K562 (cell line): ENCODE measurements at regions not wholly inside any gene's neighbourhood (a gene's known extent, or its start where the extent isn't known, plus 50 kb on each side); places are given as distances from the start of the nearest gene placed in this dataset.

ENCODE experiments used
- FOXP1 ChIP-seq: sonication (generic); formaldehyde crosslinking; IDR thresholded peaks from 2 replicates; pipeline ENCODE4 v1.8.0; 2022; ENCODE audit warnings: mild to moderate bottlenecking, missing genetic modification reagents
- ZNF311 ChIP-seq: fragments of 250-450 bp; sonication (Bioruptor Pico); IDR thresholded peaks from 2 replicates; pipeline ENCODE4 v1.4.0; 2020; ENCODE audit warnings: mild to moderate bottlenecking, moderate library complexity
- TF ChIP-seq, protein P1 (sequence below), 3 experiments: IDR thresholded peaks in 2 of 3; conservative IDR thresholded peaks in 1 of 3; 2 replicates each; pipeline ENCODE4 v1.5.1; 2011 to 2012; ENCODE audit warnings: low read length in 3 of 3, mild to moderate bottlenecking in 3 of 3, control low read depth in 2 of 3, improper control_type of control experiment in 1 of 3, inconsistent platforms in 1 of 3, low read depth in 1 of 3, mixed read lengths in 1 of 3, moderate library complexity in 1 of 3; ENCODE audit not compliant: insufficient read depth in 2 of 3

DNA sequence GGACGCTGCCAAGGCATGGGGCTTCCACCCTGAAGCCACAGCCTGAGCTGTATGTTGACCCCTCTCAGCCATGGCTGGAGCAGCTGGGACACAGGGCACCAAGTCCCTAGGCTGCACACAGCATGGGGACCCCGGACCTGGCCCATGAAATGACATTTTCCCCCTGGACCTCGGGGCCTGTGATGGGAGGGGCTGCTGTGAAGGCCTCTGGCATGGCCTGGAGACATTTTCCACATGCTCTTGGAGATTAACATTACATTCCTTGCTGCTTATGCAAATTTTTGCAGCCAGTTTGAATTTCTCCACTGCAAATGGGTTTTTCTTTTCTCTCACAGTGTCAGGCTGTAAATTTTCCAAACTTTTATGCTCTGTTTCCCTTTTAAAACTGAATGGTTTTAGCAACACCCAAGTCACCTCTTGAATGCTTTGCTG lies 463.6 kb downstream of the ZWINT start:
- TF ChIP-seq, protein P1, sequence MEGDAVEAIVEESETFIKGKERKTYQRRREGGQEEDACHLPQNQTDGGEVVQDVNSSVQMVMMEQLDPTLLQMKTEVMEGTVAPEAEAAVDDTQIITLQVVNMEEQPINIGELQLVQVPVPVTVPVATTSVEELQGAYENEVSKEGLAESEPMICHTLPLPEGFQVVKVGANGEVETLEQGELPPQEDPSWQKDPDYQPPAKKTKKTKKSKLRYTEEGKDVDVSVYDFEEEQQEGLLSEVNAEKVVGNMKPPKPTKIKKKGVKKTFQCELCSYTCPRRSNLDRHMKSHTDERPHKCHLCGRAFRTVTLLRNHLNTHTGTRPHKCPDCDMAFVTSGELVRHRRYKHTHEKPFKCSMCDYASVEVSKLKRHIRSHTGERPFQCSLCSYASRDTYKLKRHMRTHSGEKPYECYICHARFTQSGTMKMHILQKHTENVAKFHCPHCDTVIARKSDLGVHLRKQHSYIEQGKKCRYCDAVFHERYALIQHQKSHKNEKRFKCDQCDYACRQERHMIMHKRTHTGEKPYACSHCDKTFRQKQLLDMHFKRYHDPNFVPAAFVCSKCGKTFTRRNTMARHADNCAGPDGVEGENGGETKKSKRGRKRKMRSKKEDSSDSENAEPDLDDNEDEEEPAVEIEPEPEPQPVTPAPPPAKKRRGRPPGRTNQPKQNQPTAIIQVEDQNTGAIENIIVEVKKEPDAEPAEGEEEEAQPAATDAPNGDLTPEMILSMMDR (IDR thresholded peaks at IDR 0.05 in 2 of 3, conservative IDR thresholded peaks at IDR 0.05 in 1 of 3; ENCODE audit: insufficient read depth in 2 of 3, low read depth in 1 of 3, low read length in 3 of 3), result no peak
- no peak for TF ChIP-seq FOXP1
- TF ChIP-seq ZNF311 (CRISPR knock-in tag), result no peak
